ENCODE measurements at regions not wholly inside any gene's neighbourhood (a gene's known extent, or its start where the extent isn't known, plus 50 kb on each side); places are given as distances from the start of the nearest gene placed in this dataset.

- 63 to 86% (median 76%) methylated on average over 7 to 10 of the region's 10 CpGs for WGBS, 5 donors
- peaks cover 0 to 12% (median 0%) of the 10 kb centered on the region in 7 donors for H3K27me3 ChIP-seq (replicated peaks in 1 of 7)
- no peak overlapping the region for H3K4me3 ChIP-seq
- intact Hi-C loops (cut with DNase I; ENCODE audit: low total_unique reads), result no loop called here
- DNase-seq, result no peak
- H3K36me3 ChIP-seq, result no peaks in the 10 kb centered on the region
- TF ChIP-seq POLR2A (IDR thresholded peaks at IDR 0.05) (no peak), POLR2AphosphoS5 (IDR thresholded peaks at IDR 0.05) (no peak)
- TF ChIP-seq, protein P1, sequence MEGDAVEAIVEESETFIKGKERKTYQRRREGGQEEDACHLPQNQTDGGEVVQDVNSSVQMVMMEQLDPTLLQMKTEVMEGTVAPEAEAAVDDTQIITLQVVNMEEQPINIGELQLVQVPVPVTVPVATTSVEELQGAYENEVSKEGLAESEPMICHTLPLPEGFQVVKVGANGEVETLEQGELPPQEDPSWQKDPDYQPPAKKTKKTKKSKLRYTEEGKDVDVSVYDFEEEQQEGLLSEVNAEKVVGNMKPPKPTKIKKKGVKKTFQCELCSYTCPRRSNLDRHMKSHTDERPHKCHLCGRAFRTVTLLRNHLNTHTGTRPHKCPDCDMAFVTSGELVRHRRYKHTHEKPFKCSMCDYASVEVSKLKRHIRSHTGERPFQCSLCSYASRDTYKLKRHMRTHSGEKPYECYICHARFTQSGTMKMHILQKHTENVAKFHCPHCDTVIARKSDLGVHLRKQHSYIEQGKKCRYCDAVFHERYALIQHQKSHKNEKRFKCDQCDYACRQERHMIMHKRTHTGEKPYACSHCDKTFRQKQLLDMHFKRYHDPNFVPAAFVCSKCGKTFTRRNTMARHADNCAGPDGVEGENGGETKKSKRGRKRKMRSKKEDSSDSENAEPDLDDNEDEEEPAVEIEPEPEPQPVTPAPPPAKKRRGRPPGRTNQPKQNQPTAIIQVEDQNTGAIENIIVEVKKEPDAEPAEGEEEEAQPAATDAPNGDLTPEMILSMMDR (IDR thresholded peaks at IDR 0.05 in 8 of 11, conservative IDR thresholded peaks at IDR 0.05 in 3 of 11), result no peak
- H3K9me3 ChIP-seq, result no peaks in the 10 kb centered on the region
- no peaks in the 10 kb centered on the region for H3K4me1 ChIP-seq
- no peak overlapping the region for H3K27ac ChIP-seq
Observed at GRCh38 chr10:130418731-130419130, 282.5 kb downstream of the GLRX3 start.

DNA sequence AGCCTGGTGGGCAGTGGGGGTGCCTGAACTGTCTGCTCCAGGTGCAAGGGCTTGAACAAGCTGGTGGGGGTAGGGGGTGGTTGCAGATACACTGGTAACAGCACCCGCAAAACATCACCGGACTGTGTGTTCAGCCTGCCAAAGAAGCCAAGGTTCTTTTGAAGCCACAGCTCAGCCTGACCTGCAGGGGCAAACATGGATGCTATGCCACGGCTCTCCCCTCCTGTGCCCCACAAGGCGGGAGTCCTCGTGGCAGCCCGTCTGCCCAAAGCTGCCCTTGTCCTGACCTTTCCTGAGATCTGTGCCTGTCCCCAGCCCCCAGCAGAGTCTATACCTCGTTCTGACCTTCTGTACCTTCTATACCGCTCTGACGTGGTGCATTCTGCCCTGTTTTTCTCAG lies 285.7 kb downstream of the GLRX3 start:
- no peak overlapping the region for H3K27ac ChIP-seq
- TF ChIP-seq POLR2AphosphoS5 (IDR thresholded peaks at IDR 0.05), result no peak
- TF ChIP-seq POLR2A (IDR thresholded peaks at IDR 0.05), result no peak
- TF ChIP-seq, protein P1 (IDR thresholded peaks at IDR 0.05 in 8 of 11, conservative IDR thresholded peaks at IDR 0.05 in 3 of 11), result no peak
- no peaks in the 10 kb centered on the region for H3K36me3 ChIP-seq
- 72 to 80% (median 78%) methylated on average over 8 to 9 of the region's 9 CpGs for WGBS, 5 donors
- H3K4me3 ChIP-seq, result no peak overlapping the region
- peaks cover 0 to 7% (median 0%) of the 10 kb centered on the region in 7 donors for H3K27me3 ChIP-seq (replicated peaks in 1 of 7)
- intact Hi-C loops (cut with DNase I; ENCODE audit: low total_unique reads), result no loop called here
- no peaks in the 10 kb centered on the region for H3K9me3 ChIP-seq
- no peaks in the 10 kb centered on the region for H3K4me1 ChIP-seq
- no peak for DNase-seq

GRCh38 chr10:130422366-130423324 lies 286.5 kb downstream of the GLRX3 start:
- WGBS, 5 donors, result 76 to 83% (median 78%) methylated on average over 12 of the region's 12 CpGs
- intact Hi-C loops (cut with DNase I; ENCODE audit: low total_unique reads), result no loop called here

More at GRCh38 chr10:130422366-130423324, 286.5 kb downstream of the GLRX3 start:
- H3K27ac ChIP-seq, result no peak overlapping the region
- no peaks in the 10 kb centered on the region for H3K9me3 ChIP-seq
- H3K4me1 ChIP-seq, result no peaks in the 10 kb centered on the region
- DNase-seq, result no peak
- TF ChIP-seq POLR2AphosphoS5 (IDR thresholded peaks at IDR 0.05), result no peak
- TF ChIP-seq POLR2A (IDR thresholded peaks at IDR 0.05), result no peak
- TF ChIP-seq, protein P1 (IDR thresholded peaks at IDR 0.05 in 8 of 11, conservative IDR thresholded peaks at IDR 0.05 in 3 of 11), result no peak
- no peak overlapping the region for H3K4me3 ChIP-seq
- no peaks in the 10 kb centered on the region for H3K36me3 ChIP-seq
- H3K27me3 ChIP-seq (replicated peaks in 1 of 7), result peaks cover 0 to 7% (median 0%) of the 10 kb centered on the region in 7 donors
